ENCODE measurements at regions not wholly inside any gene's neighbourhood (a gene's known extent, or its start where the extent isn't known, plus 50 kb on each side); places are given as distances from the start of the nearest gene placed in this dataset.

GRCh38 chrX:39039890-39040289, 238.6 kb downstream of the MID1IP1 start:
- H3K4me3 ChIP-seq (ENCODE audit: low read depth, low read length), result no peak overlapping the region
- H3K4me1 ChIP-seq (ENCODE audit: control insufficient read depth, insufficient read depth, low read length), result no peaks in the 10 kb centered on the region
- TF ChIP-seq ZNF24 (tag by site-specific recombination; IDR thresholded peaks at IDR 0.05) (no peak), ZNF223 (tag by site-specific recombination; IDR thresholded peaks at IDR 0.05) (no peak), ZNF398 (tag by site-specific recombination; IDR thresholded peaks at IDR 0.05) (no peak), ZSCAN5A (tag by site-specific recombination; IDR thresholded peaks at IDR 0.05) (no peak), ZNF596 (tag by site-specific recombination; IDR thresholded peaks at IDR 0.05) (no peak)
- ChIA-PET POLR2A (no interaction called here), CTCF (no interaction called here)
- no peak overlapping the region for H3K27ac ChIP-seq (ENCODE audit: extremely low read depth, low read depth, low read length)
- no peaks in the 10 kb centered on the region for H3K9me3 ChIP-seq (ENCODE audit: control insufficient read depth, insufficient read depth, low read depth, low read length)
- no peaks in the 10 kb centered on the region for H3K36me3 ChIP-seq (ENCODE audit: control insufficient read depth in 2 of 2, insufficient read depth in 1 of 2, low read length in 2 of 2)

- Histone ChIP-seq H3K4me3 (ENCODE audit: low read depth, low read length) (no peak overlapping the region), H3K27ac (ENCODE audit: extremely low read depth, low read depth, low read length) (no peak overlapping the region), H3K36me3 (ENCODE audit: control insufficient read depth in 2 of 2, insufficient read depth in 1 of 2, low read length in 2 of 2) (no peaks in the 10 kb centered on the region), H3K9me3 (ENCODE audit: control insufficient read depth, insufficient read depth, low read depth, low read length) (no peaks in the 10 kb centered on the region), H3K4me1 (ENCODE audit: control insufficient read depth, insufficient read depth, low read length) (no peaks in the 10 kb centered on the region)
- no peak for TF ChIP-seq ZNF830 (tag by site-specific recombination; IDR thresholded peaks at IDR 0.05; ENCODE audit: low read depth)
- no peak for TF ChIP-seq ZNF704 (tag by site-specific recombination; IDR thresholded peaks at IDR 0.05)
- no peak for TF ChIP-seq ZNF623 (tag by site-specific recombination; IDR thresholded peaks at IDR 0.05)
- TF ChIP-seq ZNF658 (tag by site-specific recombination; IDR thresholded peaks at IDR 0.05), result no peak
- no peak for TF ChIP-seq ZNF449 (tag by site-specific recombination; IDR thresholded peaks at IDR 0.05)
- no peak for TF ChIP-seq GLIS2 (tag by site-specific recombination; IDR thresholded peaks at IDR 0.05)
- no peak for TF ChIP-seq ZNF785 (tag by site-specific recombination; IDR thresholded peaks at IDR 0.05)
- TF ChIP-seq ZNF394 (tag by site-specific recombination; IDR thresholded peaks at IDR 0.05; ENCODE audit: borderline replicate concordance), result no peak
- no peak for TF ChIP-seq OVOL3 (tag by site-specific recombination; IDR thresholded peaks at IDR 0.05)
- TF ChIP-seq ZBTB10 (tag by site-specific recombination; IDR thresholded peaks at IDR 0.05), result no peak
- no peak for TF ChIP-seq ZNF558 (tag by site-specific recombination; IDR thresholded peaks at IDR 0.05)
- no peak for TF ChIP-seq ZNF777 (tag by site-specific recombination; IDR thresholded peaks at IDR 0.05; ENCODE audit: borderline replicate concordance)
- TF ChIP-seq ZNF548 (tag by site-specific recombination; IDR thresholded peaks at IDR 0.05), result no peak
- no peak for TF ChIP-seq ZNF416 (tag by site-specific recombination; IDR thresholded peaks at IDR 0.05)
- no peak for TF ChIP-seq ZNF692 (tag by site-specific recombination; IDR thresholded peaks at IDR 0.05)
- no peak for TF ChIP-seq ZNF549 (tag by site-specific recombination; IDR thresholded peaks at IDR 0.05)
- no peak for TF ChIP-seq ZNF26 (tag by site-specific recombination; IDR thresholded peaks at IDR 0.05)
- no peak for TF ChIP-seq ZNF184 (tag by site-specific recombination; IDR thresholded peaks at IDR 0.05)
- ChIA-PET POLR2A (no interaction called here), CTCF (no interaction called here)
These were observed 242.7 kb downstream of the MID1IP1 start for GRCh38 chrX:39043838-39044550.

Measured in HEK293 (cell line).